ENCODE measurements at regions not wholly inside any gene's neighbourhood (a gene's known extent, or its start where the extent isn't known, plus 50 kb on each side); places are given as distances from the start of the nearest gene placed in this dataset.

DNA sequence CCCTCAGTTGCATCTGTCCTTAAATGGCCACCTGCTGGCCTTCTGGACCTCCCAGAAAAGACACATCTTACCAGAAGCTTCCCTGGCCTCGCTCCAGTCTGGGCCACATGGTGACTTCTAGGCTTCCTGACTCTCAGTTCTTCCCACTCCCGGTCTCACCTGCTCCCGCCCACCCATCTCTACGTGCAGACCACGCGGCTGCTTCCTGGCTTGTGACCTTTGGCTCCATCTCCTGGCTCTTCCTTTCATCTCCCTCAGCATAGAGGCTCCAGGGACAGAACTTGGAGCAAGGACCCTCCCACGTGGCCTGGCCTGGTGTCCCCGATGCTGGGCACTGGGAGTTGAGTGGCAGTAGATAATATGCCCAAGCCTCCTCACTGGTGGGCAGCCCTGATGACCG is 124.9 kb upstream of the IRF2BP2 start:
- Histone ChIP-seq H3K27ac (ENCODE audit: low read length) (no peak overlapping the region), H3K27me3 (ENCODE audit: control insufficient read depth, insufficient read depth, low read length) (no peaks in the 10 kb centered on the region), H3K4me3 (ENCODE audit: low read length) (no peak overlapping the region), H3K4me1 (ENCODE audit: control insufficient read depth, insufficient read depth, low read length) (peaks cover 19% of the 10 kb centered on the region), H3K36me3 (ENCODE audit: control insufficient read depth, insufficient read depth, low read length) (no peaks in the 10 kb centered on the region), H3K9me3 (ENCODE audit: control insufficient read depth, insufficient read depth, low read length) (no peaks in the 10 kb centered on the region)
- Mint-ChIP-seq H3K27me3 (ENCODE audit: low read depth in 2 of 2) (no peaks in the 10 kb centered on the region), H3K36me3 (no peaks in the 10 kb centered on the region), H3K4me3 (no peak overlapping the region), H3K27ac (no peak overlapping the region), H3K9me3 (no peaks in the 10 kb centered on the region), H3K4me1 (peaks cover 5 to 8% of the 10 kb centered on the region in 2 donors)
- TF ChIP-seq, protein P1, sequence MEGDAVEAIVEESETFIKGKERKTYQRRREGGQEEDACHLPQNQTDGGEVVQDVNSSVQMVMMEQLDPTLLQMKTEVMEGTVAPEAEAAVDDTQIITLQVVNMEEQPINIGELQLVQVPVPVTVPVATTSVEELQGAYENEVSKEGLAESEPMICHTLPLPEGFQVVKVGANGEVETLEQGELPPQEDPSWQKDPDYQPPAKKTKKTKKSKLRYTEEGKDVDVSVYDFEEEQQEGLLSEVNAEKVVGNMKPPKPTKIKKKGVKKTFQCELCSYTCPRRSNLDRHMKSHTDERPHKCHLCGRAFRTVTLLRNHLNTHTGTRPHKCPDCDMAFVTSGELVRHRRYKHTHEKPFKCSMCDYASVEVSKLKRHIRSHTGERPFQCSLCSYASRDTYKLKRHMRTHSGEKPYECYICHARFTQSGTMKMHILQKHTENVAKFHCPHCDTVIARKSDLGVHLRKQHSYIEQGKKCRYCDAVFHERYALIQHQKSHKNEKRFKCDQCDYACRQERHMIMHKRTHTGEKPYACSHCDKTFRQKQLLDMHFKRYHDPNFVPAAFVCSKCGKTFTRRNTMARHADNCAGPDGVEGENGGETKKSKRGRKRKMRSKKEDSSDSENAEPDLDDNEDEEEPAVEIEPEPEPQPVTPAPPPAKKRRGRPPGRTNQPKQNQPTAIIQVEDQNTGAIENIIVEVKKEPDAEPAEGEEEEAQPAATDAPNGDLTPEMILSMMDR (IDR thresholded peaks at IDR 0.05): no peak
- ATAC-seq: no peak
- DNase-seq: no peak
- intact Hi-C loops (cut with micrococcal nuclease): no loop called here
- 81% methylated on average over 9 of the region's 9 CpGs for WGBS (ENCODE audit: insufficient coverage)

DNA sequence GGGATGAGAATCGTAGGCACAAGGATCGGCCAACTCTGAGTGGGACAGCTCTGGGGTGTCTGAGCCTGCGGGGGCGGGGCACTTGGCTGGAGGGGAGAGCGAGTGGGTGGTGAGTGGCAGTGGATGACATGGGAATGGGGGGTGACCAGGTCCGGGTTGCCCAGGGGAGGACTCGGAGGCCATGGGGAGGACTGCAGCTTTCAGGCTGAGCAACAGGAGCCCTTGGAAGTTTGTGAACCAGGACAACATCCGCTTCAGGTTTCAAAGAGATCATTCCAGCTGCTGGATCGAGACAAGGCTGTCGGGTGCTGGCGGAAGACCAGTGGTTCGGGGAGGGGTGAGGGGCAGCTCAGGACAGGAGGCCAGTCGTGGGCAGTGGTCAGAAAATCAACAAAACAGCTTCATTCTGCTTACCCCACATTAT is 124.4 kb upstream of the IRF2BP2 start:
- Histone ChIP-seq H3K27ac (ENCODE audit: low read length) (no peak overlapping the region), H3K36me3 (ENCODE audit: control insufficient read depth, insufficient read depth, low read length) (no peaks in the 10 kb centered on the region), H3K4me3 (ENCODE audit: low read length) (no peak overlapping the region), H3K9me3 (ENCODE audit: control insufficient read depth, insufficient read depth, low read length) (no peaks in the 10 kb centered on the region), H3K4me1 (ENCODE audit: control insufficient read depth, insufficient read depth, low read length) (peaks cover 19% of the 10 kb centered on the region), H3K27me3 (ENCODE audit: control insufficient read depth, insufficient read depth, low read length) (no peaks in the 10 kb centered on the region)
- DNase-seq (no peak), ATAC-seq (no peak)
- Mint-ChIP-seq H3K4me3 (no peak overlapping the region), H3K27me3 (ENCODE audit: low read depth in 2 of 2) (no peaks in the 10 kb centered on the region), H3K36me3 (no peaks in the 10 kb centered on the region), H3K9me3 (no peaks in the 10 kb centered on the region), H3K27ac (no peak overlapping the region), H3K4me1 (peaks cover 5 to 8% of the 10 kb centered on the region in 2 donors)
- WGBS (ENCODE audit: insufficient coverage): 97% methylated on average over 13 of the region's 13 CpGs
- TF ChIP-seq, protein P1 (IDR thresholded peaks at IDR 0.05): no peak
- intact Hi-C loops (cut with micrococcal nuclease): no loop called here

DNA sequence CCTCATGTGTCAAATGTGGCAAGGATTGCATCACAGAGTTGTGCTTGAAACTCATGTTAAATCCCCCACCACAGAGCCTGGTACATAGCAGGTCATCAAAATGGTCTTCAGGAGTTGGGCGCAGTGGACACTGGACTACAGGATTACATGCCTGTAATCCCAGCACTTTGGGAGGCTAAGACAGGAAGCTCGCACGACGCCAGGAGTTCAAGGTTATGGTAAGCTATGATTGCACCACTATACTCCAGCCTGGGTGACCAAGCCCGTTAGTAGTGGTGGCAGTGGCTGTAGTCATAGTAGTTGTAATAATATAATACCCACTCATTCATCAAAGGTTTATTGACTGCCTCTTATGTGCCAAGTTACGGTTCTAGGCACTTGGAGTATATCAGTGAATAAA is 123.4 kb upstream of the IRF2BP2 start:
- Mint-ChIP-seq H3K4me1 (peaks cover 5 to 8% of the 10 kb centered on the region in 2 donors), H3K36me3 (no peaks in the 10 kb centered on the region), H3K4me3 (no peak overlapping the region), H3K27me3 (ENCODE audit: low read depth in 2 of 2) (no peaks in the 10 kb centered on the region), H3K27ac (no peak overlapping the region), H3K9me3 (no peaks in the 10 kb centered on the region)
- H3K4me1 ChIP-seq (ENCODE audit: control insufficient read depth, insufficient read depth, low read length): peaks cover 19% of the 10 kb centered on the region
- DNase-seq: no peak
- H3K9me3 ChIP-seq (ENCODE audit: control insufficient read depth, insufficient read depth, low read length): no peaks in the 10 kb centered on the region
- intact Hi-C loops (cut with micrococcal nuclease): no loop called here
- no peak overlapping the region for H3K4me3 ChIP-seq (ENCODE audit: low read length)
- no peak for ATAC-seq
- no peak overlapping the region for H3K27ac ChIP-seq (ENCODE audit: low read length)
- H3K27me3 ChIP-seq (ENCODE audit: control insufficient read depth, insufficient read depth, low read length): no peaks in the 10 kb centered on the region
- TF ChIP-seq, protein P1 (IDR thresholded peaks at IDR 0.05): no peak
- WGBS (ENCODE audit: insufficient coverage): 90% methylated on average over 5 of the region's 6 CpGs
- no peaks in the 10 kb centered on the region for H3K36me3 ChIP-seq (ENCODE audit: control insufficient read depth, insufficient read depth, low read length)

DNA sequence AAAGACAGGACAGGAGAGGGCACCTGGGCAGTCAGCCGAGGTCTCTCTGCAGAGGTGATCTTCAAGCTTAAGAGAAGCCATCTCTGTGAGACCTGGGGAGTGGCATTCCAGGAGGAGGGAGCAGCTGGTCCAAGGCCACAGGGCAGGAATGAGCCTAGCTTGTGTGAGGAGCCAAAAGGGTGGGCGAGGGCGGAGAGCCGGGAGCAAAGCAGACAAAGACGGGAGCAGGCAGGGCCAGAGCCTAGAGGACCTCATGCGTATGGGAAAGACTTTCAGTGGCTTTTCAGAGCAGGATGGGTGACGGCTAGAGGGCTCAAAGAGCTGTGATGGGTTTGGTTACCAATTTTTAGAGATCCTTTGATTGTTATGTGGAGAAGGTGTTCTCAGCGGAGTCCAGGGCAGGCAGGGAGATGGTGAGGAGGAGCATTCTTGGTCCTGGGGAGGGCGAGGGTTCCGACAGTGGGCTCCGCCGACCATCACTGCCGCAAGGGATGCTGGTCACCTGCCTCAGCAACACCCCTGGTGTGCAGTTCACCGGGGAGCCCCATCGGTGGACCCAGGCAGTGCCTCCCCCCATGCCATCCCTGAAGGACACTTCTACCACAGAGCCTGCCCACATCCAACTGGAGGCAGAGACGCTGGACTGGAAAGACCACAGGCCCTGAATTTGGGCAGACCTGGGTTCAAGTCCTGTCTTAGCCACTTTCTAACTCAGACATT is 122.9 kb upstream of the IRF2BP2 start:
- H3K27me3 ChIP-seq (ENCODE audit: control insufficient read depth, insufficient read depth, low read length): no peaks in the 10 kb centered on the region
- H3K27ac Mint-ChIP-seq: no peak overlapping the region
- H3K4me3 ChIP-seq (ENCODE audit: low read length): no peak overlapping the region
- H3K4me1 Mint-ChIP-seq: peaks cover 5 to 8% of the 10 kb centered on the region in 2 donors
- H3K4me1 ChIP-seq (ENCODE audit: control insufficient read depth, insufficient read depth, low read length): peaks cover 19% of the 10 kb centered on the region
- ATAC-seq (no peak), DNase-seq (no peak)
- TF ChIP-seq, protein P1 (IDR thresholded peaks at IDR 0.05): no peak
- intact Hi-C loops (cut with micrococcal nuclease): no loop called here
- no peaks in the 10 kb centered on the region for H3K9me3 ChIP-seq (ENCODE audit: control insufficient read depth, insufficient read depth, low read length)
- H3K4me3 Mint-ChIP-seq: no peak overlapping the region
- H3K36me3 Mint-ChIP-seq: no peaks in the 10 kb centered on the region
- H3K36me3 ChIP-seq (ENCODE audit: control insufficient read depth, insufficient read depth, low read length): no peaks in the 10 kb centered on the region
- WGBS (ENCODE audit: insufficient coverage): 97% methylated on average over 16 of the region's 16 CpGs
- no peaks in the 10 kb centered on the region for H3K9me3 Mint-ChIP-seq
- no peak overlapping the region for H3K27ac ChIP-seq (ENCODE audit: low read length)
- no peaks in the 10 kb centered on the region for H3K27me3 Mint-ChIP-seq (ENCODE audit: low read depth in 2 of 2)
